Thyroid gland (tissue), 4 donors: ENCODE measurements at regions not wholly inside any gene's neighbourhood (a gene's known extent, or its start where the extent isn't known, plus 50 kb on each side); places are given as distances from the start of the nearest gene placed in this dataset.

Source experiments
- DNase-seq, 2 donors: peaks; one replicate each; pipeline ENCODE4 v3.0.0-alpha.2; 2019
- H3K27ac ChIP-seq, 3 donors: fragments of 200-600 bp; sonication (generic); 1 replicate in 2 of 3; 2 replicates in 1 of 3; pipeline ENCODE4 v1.5.1; 2016 to 2019; ENCODE audit warnings: mild to moderate bottlenecking in 1 of 3, moderate library complexity in 1 of 3
- H3K27me3 ChIP-seq: fragments of 200-600 bp; sonication (generic); one replicate; pipeline ENCODE4 v1.5.1; 2019
- H3K36me3 ChIP-seq, 2 donors: fragments of 200-600 bp; sonication (generic); one replicate each; pipeline ENCODE4 v1.5.1; 2016 to 2019
- H3K4me1 ChIP-seq, 2 donors: fragments of 200-600 bp; sonication (generic); one replicate each; pipeline ENCODE4 v1.5.1; 2017 to 2019
- H3K4me3 ChIP-seq, 3 donors: fragments of 200-600 bp; sonication (generic); replicated peaks in 1 of 3; 1 replicate in 2 of 3; 2 replicates in 1 of 3; pipeline ENCODE4 v1.5.1; 2016; ENCODE audit warnings: mild to moderate bottlenecking in 1 of 3
- H3K9me3 ChIP-seq: fragments of 200-600 bp; sonication (generic); one replicate; pipeline ENCODE4 v1.5.1; 2017
- POLR2A ChIP-seq, 2 donors: fragments of 450-650 bp; IDR thresholded peaks; one replicate each; pipeline ENCODE4 v1.6.1; 2017; ENCODE audit warnings: antibody characterized with exemption in 2 of 2, mild to moderate bottlenecking in 2 of 2, moderate library complexity in 1 of 2
- WGBS, 2 donors: methylation state at CpG; one replicate each; pipeline ENCODE4 v1.1.5; 2017; 5-methylcytosine and 5-hydroxymethylcytosine counted together
- intact Hi-C: fragments of 100-400 bp; cut with DNase I; formaldehyde crosslinking; loops from one replicate; pipeline ENCODE4 v1.15.1; 2023
- TF ChIP-seq, protein P1 (sequence below), 6 experiments: fragments of 200-600 bp in 3 of 6; fragments of 450-650 bp in 3 of 6; sonication (generic) in 3 of 6; IDR thresholded peaks; one replicate each; pipeline ENCODE4 v1.5.1; 2016 to 2019; ENCODE audit warnings: antibody characterized with exemption in 6 of 6, mild to moderate bottlenecking in 2 of 6, inconsistent platforms in 1 of 6, moderate library complexity in 1 of 6

DNA sequence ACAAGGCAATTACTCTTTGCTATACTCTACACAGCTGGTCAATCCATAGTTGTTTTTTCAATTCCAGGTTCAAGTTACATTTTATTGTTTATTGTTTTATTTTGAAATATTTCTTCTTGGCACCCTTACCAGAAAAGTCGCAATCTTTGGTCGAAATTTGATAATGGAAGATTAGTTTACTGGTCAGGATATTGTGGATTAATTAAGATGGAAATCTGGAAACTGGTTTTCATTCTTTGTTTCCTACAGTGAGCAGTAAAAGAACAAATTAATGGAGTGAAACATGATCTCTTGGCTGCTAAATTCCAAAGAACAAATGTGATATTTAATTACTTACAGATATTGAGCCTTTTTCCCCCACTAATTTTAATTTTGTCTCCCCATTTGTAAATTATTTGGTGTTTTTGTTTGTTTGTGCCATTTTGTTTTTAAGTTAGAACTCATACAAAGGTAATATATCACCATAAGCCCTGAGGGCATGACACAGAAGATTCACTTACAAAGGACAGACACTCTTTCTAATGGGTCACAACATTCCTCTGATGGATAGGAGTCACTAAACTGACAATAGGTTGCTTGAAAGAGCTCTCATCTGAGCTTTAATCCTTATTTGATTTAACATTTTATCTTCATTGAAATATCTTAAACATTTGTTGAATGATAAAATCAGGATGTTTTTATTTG lies 700.2 kb downstream of the KCNJ2 start:
- Histone ChIP-seq H3K4me3 (no peak overlapping the region), H3K4me1 (no peaks in the 10 kb centered on the region), H3K27ac (no peak overlapping the region), H3K36me3 (no peaks in the 10 kb centered on the region), H3K27me3 (no peaks in the 10 kb centered on the region), H3K9me3 (no peaks in the 10 kb centered on the region)
- no peak for TF ChIP-seq POLR2A (IDR thresholded peaks at IDR 0.05)
- TF ChIP-seq, protein P1, sequence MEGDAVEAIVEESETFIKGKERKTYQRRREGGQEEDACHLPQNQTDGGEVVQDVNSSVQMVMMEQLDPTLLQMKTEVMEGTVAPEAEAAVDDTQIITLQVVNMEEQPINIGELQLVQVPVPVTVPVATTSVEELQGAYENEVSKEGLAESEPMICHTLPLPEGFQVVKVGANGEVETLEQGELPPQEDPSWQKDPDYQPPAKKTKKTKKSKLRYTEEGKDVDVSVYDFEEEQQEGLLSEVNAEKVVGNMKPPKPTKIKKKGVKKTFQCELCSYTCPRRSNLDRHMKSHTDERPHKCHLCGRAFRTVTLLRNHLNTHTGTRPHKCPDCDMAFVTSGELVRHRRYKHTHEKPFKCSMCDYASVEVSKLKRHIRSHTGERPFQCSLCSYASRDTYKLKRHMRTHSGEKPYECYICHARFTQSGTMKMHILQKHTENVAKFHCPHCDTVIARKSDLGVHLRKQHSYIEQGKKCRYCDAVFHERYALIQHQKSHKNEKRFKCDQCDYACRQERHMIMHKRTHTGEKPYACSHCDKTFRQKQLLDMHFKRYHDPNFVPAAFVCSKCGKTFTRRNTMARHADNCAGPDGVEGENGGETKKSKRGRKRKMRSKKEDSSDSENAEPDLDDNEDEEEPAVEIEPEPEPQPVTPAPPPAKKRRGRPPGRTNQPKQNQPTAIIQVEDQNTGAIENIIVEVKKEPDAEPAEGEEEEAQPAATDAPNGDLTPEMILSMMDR (IDR thresholded peaks at IDR 0.05) = no peak
- no peak for DNase-seq
- WGBS, 2 donors = 73 to 82% methylated on average over 2 of the region's 2 CpGs
- intact Hi-C loops = no loop called here

DNA sequence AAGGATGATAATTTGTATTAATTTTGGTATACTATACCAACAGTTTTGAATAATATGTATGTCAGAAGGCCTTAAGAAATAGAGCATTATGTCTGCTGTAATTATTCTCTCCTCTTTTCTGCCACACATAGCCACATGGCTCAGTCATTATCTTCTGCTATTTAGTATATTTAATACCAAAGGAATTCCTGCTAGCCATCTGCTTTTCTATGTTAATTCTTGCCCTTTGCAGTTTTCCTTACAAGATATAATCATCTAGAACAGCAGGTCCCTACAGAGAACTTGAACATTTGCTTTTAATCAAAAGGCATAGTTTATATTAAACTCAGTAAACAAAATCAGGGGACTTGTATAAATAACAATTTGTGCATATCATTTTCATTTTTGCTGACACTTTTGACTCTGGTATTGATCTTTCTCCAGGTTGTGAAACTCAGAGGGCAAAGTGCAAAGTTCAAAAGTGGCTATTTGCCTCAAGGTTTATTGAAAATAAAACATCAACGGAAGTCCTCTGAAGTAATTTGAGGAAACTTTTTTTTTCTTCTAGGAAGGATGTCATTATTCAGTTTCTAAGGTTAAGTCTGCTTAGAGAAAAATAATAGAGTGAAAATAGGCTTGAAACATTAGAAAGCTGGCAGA lies 702.0 kb downstream of the KCNJ2 start:
- no peaks in the 10 kb centered on the region for H3K9me3 ChIP-seq
- H3K27me3 ChIP-seq = no peaks in the 10 kb centered on the region
- TF ChIP-seq, protein P1 (IDR thresholded peaks at IDR 0.05) = no peak
- no peak for TF ChIP-seq POLR2A (IDR thresholded peaks at IDR 0.05)
- H3K4me3 ChIP-seq = no peak overlapping the region
- intact Hi-C loops = no loop called here
- H3K4me1 ChIP-seq = no peaks in the 10 kb centered on the region
- H3K27ac ChIP-seq = no peak overlapping the region
- no peaks in the 10 kb centered on the region for H3K36me3 ChIP-seq
- 41 to 65% methylated on average over 1 of the region's 1 CpG for WGBS, 2 donors
- no peak for DNase-seq

DNA sequence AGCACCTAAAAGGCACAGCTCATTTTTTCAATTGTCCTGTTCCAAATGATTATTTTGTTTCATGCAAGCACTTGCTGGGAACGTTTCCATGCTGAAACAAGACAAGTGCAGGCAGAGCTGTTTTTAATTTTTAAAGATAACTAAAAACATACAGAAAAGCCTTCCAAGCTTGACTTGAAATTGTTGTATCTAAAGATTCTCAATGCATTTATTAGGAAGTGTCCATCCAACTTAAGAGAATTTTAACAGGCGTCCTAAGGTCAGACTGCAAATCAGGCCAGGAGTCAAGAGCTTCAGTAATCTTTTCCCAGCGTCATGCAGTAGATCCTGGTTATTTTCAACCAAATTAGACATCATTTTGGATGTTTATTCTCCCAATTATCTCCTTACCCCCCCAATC lies 702.8 kb downstream of the KCNJ2 start:
- Histone ChIP-seq H3K4me3 (no peak overlapping the region), H3K27me3 (no peaks in the 10 kb centered on the region), H3K4me1 (peaks cover 0 to 4% of the 10 kb centered on the region in 2 donors), H3K36me3 (no peaks in the 10 kb centered on the region), H3K27ac (no peak overlapping the region), H3K9me3 (no peaks in the 10 kb centered on the region)
- no peak for DNase-seq
- TF ChIP-seq POLR2A (IDR thresholded peaks at IDR 0.05) = no peak
- TF ChIP-seq, protein P1 (IDR thresholded peaks at IDR 0.05) = no peak
- WGBS, 2 donors = 46 to 66% methylated on average over 3 of the region's 3 CpGs
- intact Hi-C loops = no loop called here

DNA sequence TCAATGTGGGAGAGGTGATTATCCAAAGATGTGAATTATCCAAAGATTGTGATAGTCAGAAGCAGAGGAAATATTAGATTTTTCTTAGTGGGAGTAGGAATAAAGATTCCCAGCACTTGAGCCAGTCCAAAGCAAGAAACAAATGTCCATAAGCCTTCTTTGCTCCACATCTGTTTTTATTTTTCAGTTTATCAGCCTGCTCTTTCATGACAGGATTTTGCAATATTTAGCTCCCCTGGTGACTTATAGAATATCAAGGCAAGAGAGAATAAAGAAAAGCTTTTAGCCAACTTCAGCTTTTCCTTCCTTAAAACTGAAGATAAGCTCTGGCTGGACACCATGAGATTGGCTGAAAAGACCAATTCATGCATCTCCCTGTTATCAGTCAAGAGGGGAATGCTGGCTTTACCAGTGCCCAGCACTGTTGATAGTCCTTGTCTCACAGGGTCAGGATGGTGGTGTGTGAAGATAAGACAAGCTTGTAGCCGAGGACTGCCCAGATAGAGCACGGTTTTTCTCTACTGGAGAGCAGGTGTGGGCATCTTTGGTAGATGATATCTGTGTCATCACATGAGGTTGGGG lies 706.5 kb downstream of the KCNJ2 start:
- no peak overlapping the region for H3K4me3 ChIP-seq
- no peaks in the 10 kb centered on the region for H3K36me3 ChIP-seq
- H3K4me1 ChIP-seq = peaks cover 0 to 9% of the 10 kb centered on the region in 2 donors
- no peaks in the 10 kb centered on the region for H3K27me3 ChIP-seq
- H3K9me3 ChIP-seq = no peaks in the 10 kb centered on the region
- no peak for DNase-seq
- no peak overlapping the region for H3K27ac ChIP-seq
- intact Hi-C loops = no loop called here
- 70 to 87% methylated on average over 2 of the region's 2 CpGs for WGBS, 2 donors
- TF ChIP-seq, protein P1 (IDR thresholded peaks at IDR 0.05) = no peak
- TF ChIP-seq POLR2A (IDR thresholded peaks at IDR 0.05) = no peak

DNA sequence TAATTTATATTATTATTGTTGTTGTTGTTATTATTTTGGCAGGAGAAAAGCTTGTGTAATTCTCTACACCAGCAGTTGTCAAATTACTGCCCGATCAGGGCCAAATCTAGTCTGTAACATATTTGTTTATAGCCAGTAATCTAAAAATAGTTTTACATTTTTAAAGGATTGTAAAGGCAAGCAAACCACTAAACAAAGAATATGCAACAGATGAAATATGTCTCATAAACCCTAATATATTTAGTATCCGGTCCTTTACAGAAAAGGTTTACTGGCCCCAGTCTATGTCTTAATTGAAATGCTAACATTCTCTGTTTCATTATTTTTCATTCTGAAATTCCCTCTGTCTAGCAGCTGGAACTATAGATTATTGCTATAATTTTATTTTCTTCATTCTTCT lies 709.5 kb downstream of the KCNJ2 start:
- H3K4me3 ChIP-seq = no peak overlapping the region
- intact Hi-C loops = no loop called here
- no peak overlapping the region for H3K27ac ChIP-seq
- H3K27me3 ChIP-seq = no peaks in the 10 kb centered on the region
- no peaks in the 10 kb centered on the region for H3K9me3 ChIP-seq
- TF ChIP-seq, protein P1 (IDR thresholded peaks at IDR 0.05) = no peak
- no peak for TF ChIP-seq POLR2A (IDR thresholded peaks at IDR 0.05)
- 92 to 94% methylated on average over 2 of the region's 2 CpGs for WGBS, 2 donors
- H3K4me1 ChIP-seq = peaks cover 0 to 9% of the 10 kb centered on the region in 2 donors
- no peak for DNase-seq
- H3K36me3 ChIP-seq = no peaks in the 10 kb centered on the region
